PC-9 (cell line): ENCODE measurements at regions not wholly inside any gene's neighbourhood (a gene's known extent, or its start where the extent isn't known, plus 50 kb on each side); places are given as distances from the start of the nearest gene placed in this dataset.

Experiments
- CTCF ChIP-seq: fragments of 200-600 bp; sonication (generic); conservative IDR thresholded peaks from 2 replicates; pipeline ENCODE4 v1.6.1; 2017; ENCODE audit warnings: mixed run types, antibody characterized with exemption, mild to moderate bottlenecking, moderate library complexity
- EZH2 ChIP-seq: fragments of 200-600 bp; sonication (generic); IDR thresholded peaks from 2 replicates; pipeline ENCODE4 v1.8.0; 2017; ENCODE audit warnings: antibody characterized with exemption, low read depth

DNA sequence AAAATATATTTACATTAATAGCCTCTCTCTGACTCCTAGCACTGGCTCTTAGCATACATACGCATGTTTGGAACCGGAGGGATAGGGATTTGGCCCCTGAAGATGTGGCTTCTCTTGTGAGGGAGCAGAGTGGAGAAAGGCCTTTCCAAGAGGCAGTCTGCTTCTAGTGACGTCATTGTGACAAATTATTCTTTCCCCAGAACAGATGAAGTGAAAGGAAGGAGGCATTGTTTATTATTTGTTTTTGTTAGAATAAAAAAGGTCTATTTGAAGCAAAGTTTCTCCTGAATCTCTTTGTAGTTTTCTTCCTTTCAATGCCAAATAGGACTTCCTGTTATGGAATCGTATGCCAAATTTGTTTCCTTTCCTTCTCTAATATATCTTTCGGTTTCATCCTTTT, 361.6 kb downstream of the ICE1 start:
- no peak for TF ChIP-seq CTCF
- no peak for TF ChIP-seq EZH2
